GM19239 (cell line): ENCODE measurements at regions not wholly inside any gene's neighbourhood (a gene's known extent, or its start where the extent isn't known, plus 50 kb on each side); places are given as distances from the start of the nearest gene placed in this dataset.

Source experiments
- DNase-seq: peaks from one replicate; pipeline ENCODE4 v3.0.0; 2011; ENCODE audit warnings: low spot score; ENCODE audit not compliant: insufficient read length
- FAIRE-seq: peaks from 2 replicates; lab custom pipeline; 2011; peaks lifted over from hg19 to GRCh38; lab: Jason Lieb, UNC

- DNase-seq (no peak), FAIRE-seq (no peak)
Observed at GRCh38 chr6:43942011-43942442, 172.0 kb downstream of the VEGFA start.

GRCh38 chr6:43941174-43941573 is 171.2 kb downstream of the VEGFA start:
- DNase-seq (no peak), FAIRE-seq (no peak)

- FAIRE-seq = no peak
- DNase-seq = no peak
Observed at GRCh38 chr6:43940393-43941087, 170.5 kb downstream of the VEGFA start.

GRCh38 chr6:43940071-43940392 is 170.0 kb downstream of the VEGFA start:
- FAIRE-seq = no peak
- no peak for DNase-seq

GRCh38 chr6:43939281-43940070 is 169.5 kb downstream of the VEGFA start:
- DNase-seq (no peak), FAIRE-seq (no peak)

- FAIRE-seq = no peak
- DNase-seq = no peak
Observed at GRCh38 chr6:43938178-43939105, 168.4 kb downstream of the VEGFA start.

GRCh38 chr6:43937236-43938177 is 167.5 kb downstream of the VEGFA start:
- no peak for DNase-seq
- FAIRE-seq = no peak

GRCh38 chr6:43936476-43936875 is 166.5 kb downstream of the VEGFA start:
- DNase-seq = no peak
- no peak for FAIRE-seq

- no peak for DNase-seq
- no peak for FAIRE-seq
Observed at GRCh38 chr6:43935921-43936439, 166.0 kb downstream of the VEGFA start.

GRCh38 chr6:43934803-43935602 is 165.0 kb downstream of the VEGFA start:
- no peak for FAIRE-seq
- DNase-seq = no peak

GRCh38 chr6:43934183-43934802 is 164.3 kb downstream of the VEGFA start:
- FAIRE-seq (no peak), DNase-seq (no peak)

GRCh38 chr6:43933148-43933885 is 163.3 kb downstream of the VEGFA start:
- DNase-seq (no peak), FAIRE-seq (no peak)

GRCh38 chr6:43932259-43933147 is 162.5 kb downstream of the VEGFA start:
- DNase-seq (no peak), FAIRE-seq (no peak)

- FAIRE-seq (no peak), DNase-seq (no peak)
Observed at GRCh38 chr6:43931201-43931600, 161.2 kb downstream of the VEGFA start.

GRCh38 chr6:43930440-43931154 is 160.6 kb downstream of the VEGFA start:
- FAIRE-seq = no peak

GRCh38 chr6:43929511-43929910 is 159.5 kb downstream of the VEGFA start:
- DNase-seq (no peak), FAIRE-seq (no peak)

More at GRCh38 chr6:43930440-43931154, 160.6 kb downstream of the VEGFA start:
- no peak for DNase-seq
